HG03108 (cell line): ENCODE measurements at regions not wholly inside any gene's neighbourhood (a gene's known extent, or its start where the extent isn't known, plus 50 kb on each side); places are given as distances from the start of the nearest gene placed in this dataset.

Experiments
- ATAC-seq: cut with Tn5 transposase; IDR thresholded peaks from one replicate; pipeline ENCODE4 v1.9.1; 2021; ENCODE audit warnings: moderate library complexity; ENCODE audit not compliant: unreplicated experiment

DNA sequence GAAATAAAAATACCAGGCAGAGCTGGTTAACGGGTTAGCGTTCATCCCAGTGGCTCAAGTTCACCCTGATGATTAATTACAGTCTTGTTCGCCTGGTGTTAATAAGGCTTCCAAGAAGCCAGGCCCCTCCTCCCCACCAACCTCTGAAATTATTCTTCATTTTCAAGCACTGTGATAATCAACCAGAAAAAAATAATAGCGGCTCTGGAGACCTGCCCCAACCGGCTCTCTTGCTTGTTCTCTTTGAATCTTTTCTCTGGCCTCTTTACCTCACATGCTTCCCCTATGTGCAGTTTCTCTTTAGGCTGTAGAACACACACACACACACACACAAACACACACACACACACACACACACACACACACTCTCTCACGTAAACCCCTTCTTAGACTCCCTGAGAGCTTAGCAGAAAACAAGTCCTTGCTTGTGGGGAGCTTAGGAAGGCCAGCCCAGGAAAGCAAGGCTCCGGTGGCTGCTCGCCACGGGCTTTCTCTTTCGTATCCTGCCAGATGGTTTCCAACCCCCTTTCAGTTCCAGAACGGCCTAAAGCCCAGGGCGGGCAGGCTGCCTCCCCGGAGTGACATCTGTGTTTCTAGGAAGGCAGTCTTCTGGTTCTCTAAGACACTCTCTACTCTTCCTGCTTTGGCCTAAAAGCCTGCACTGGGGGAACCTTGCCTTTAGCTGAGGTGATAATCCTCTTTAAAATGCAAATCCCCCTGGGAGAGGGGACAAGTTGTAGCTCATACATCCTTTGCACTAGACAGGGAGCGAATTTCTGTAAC, 106.4 kb upstream of the SESN3 start:
- ATAC-seq, result peak; percentile 84

GRCh38 chr11:95335989-95336388, 105.0 kb upstream of the SESN3 start:
- no peak for ATAC-seq

- no peak for ATAC-seq
Measured at GRCh38 chr11:95331161-95331560, 100.2 kb upstream of the SESN3 start.

- ATAC-seq, result no peak
Measured at GRCh38 chr11:95330302-95330701, 99.3 kb upstream of the SESN3 start.

GRCh38 chr11:95327273-95327948, 96.4 kb upstream of the SESN3 start:
- ATAC-seq, result no peak

- no peak for ATAC-seq
Measured at GRCh38 chr11:95325777-95326258, 94.8 kb upstream of the SESN3 start.

DNA sequence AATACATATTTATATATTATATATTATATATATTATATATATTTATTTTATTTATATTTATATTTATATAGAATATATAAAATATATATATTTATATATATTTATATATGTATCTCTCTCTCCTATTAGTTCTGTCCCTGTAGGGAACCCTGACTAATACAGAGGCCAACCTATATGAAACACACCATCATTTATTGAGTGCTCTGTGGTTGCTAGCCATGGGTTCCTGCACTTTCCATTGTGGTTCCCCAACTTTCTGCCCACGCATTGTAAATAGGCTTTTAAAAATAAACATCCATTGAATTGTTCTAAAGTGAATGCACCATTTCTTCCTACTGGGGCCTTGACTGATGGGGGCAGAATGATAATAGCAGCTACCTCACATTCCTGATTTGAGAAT, 93.8 kb upstream of the SESN3 start:
- ATAC-seq, result no peak

GRCh38 chr11:95322539-95322938, 91.5 kb upstream of the SESN3 start:
- no peak for ATAC-seq

GRCh38 chr11:95318498-95318897, 87.5 kb upstream of the SESN3 start:
- ATAC-seq, result no peak

- no peak for ATAC-seq
Measured at GRCh38 chr11:95308512-95309035, 77.6 kb upstream of the SESN3 start.

GRCh38 chr11:95307286-95307685, 76.3 kb upstream of the SESN3 start:
- ATAC-seq, result no peak

DNA sequence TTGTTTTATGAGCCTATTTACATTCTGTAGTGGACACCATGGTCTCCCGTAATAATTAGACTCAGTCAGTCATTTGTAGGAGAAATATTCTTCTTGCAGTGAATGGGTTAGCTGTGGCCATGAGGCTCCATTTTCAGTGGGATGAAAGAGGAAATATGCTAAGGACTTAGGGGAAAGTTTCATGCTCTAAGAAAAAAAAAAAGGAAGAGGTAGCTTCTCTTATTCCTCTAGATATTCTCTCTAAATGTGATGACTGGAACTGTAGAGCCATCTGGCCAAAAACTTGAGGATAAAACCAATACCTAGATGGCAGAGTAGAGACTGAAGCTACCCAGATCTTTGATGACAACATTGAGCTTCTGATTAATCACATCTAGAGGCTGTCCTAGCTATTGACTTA, 75.8 kb upstream of the SESN3 start:
- ATAC-seq, result no peak

DNA sequence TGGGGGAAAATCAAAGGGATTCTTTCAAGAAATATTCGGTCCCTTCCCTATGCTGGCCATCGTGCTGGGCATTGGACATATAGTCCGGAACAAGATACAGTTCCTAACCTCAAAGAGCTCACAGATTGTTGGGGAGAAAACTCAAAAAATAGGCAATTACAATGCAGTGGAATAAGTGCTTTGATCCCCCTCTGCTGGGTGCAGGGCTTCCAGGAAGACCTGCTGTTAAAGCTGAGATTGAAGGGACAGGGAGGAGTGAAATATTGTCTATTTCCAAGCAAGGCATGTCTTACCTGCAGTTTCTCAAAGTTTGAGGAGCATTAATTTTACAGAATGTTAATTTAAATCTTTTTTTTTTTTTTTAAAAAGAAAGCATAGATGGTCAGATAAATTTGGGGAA, 75.1 kb upstream of the SESN3 start:
- no peak for ATAC-seq

GRCh38 chr11:95305705-95306104, 74.7 kb upstream of the SESN3 start:
- no peak for ATAC-seq

- ATAC-seq, result no peak
Measured at GRCh38 chr11:95304777-95305176, 73.8 kb upstream of the SESN3 start.

GRCh38 chr11:95302211-95302610, 71.2 kb upstream of the SESN3 start:
- no peak for ATAC-seq

- ATAC-seq, result no peak
Measured at GRCh38 chr11:95301474-95301873, 70.5 kb upstream of the SESN3 start.

DNA sequence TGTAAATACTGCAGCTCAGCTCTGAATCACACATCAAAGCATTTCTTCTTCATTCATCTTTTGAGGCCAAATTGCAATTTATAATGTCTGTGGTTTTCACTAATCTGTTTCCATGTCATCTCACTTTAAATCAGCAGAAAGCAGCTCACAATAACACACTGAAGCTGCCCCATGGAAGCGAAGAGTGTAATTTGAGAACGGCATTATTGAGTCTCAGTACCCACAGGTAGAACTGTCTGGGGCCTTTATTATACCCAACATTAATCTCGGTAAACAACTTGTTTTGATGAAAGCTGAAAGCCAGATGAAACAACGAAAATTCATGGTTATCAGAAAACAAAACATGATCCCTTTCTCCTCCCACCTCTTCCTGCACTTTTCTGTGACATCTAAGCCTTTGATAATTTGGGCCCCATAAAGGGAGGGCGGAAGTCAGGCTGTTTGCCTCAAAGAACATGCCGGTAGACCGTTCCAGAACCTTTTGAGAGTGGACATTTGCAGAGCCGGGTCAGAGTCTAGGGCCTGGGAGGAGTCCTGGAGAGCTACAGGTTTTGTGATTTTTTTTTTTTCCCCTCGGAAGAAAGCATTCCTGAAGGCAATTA, 68.2 kb upstream of the SESN3 start:
- no peak for ATAC-seq

- no peak for ATAC-seq
Measured at GRCh38 chr11:95297680-95298452, 66.9 kb upstream of the SESN3 start.

- peak; percentile 93 for ATAC-seq
Measured at GRCh38 chr11:95296621-95297025, 65.6 kb upstream of the SESN3 start.

- ATAC-seq, result no peak
Measured at GRCh38 chr11:95296165-95296564, 65.2 kb upstream of the SESN3 start.
